ENCODE measurements at regions not wholly inside any gene's neighbourhood (a gene's known extent, or its start where the extent isn't known, plus 50 kb on each side); places are given as distances from the start of the nearest gene placed in this dataset.
"Not testable (repeated sequence)": the region's sequence is repeated elsewhere in the genome, so short reads cannot be mapped to it uniquely, and the experiment has no call there.

GRCh38 chr1:219339466-219339865, 165.8 kb downstream of the LYPLAL1 start:
- in situ Hi-C loops (cut with MboI; ENCODE audit: low pct_unique_long_range_greater_than_20kb, low sequenced_read_pairs), result no loop called here
- DNase-seq, result no peak

GRCh38 chr1:219337588-219337987, 163.9 kb downstream of the LYPLAL1 start:
- DNase-seq, result no peak
- in situ Hi-C loops (cut with MboI; ENCODE audit: low pct_unique_long_range_greater_than_20kb, low sequenced_read_pairs), result no loop called here

- in situ Hi-C loops (cut with MboI; ENCODE audit: low pct_unique_long_range_greater_than_20kb, low sequenced_read_pairs), result no loop called here
Measured at GRCh38 chr1:219333626-219334025, 159.9 kb downstream of the LYPLAL1 start.

GRCh38 chr1:219331424-219331823, 157.7 kb downstream of the LYPLAL1 start:
- in situ Hi-C loops (cut with MboI; ENCODE audit: low pct_unique_long_range_greater_than_20kb, low sequenced_read_pairs), result no loop called here
- DNase-seq, result no peak

More at GRCh38 chr1:219333626-219334025, 159.9 kb downstream of the LYPLAL1 start:
- DNase-seq, result no peak

- in situ Hi-C loops (cut with MboI; ENCODE audit: low pct_unique_long_range_greater_than_20kb, low sequenced_read_pairs), result no loop called here
- no peak for DNase-seq
Measured at GRCh38 chr1:219330669-219331068, 157.0 kb downstream of the LYPLAL1 start.

GRCh38 chr1:219330001-219330400, 156.3 kb downstream of the LYPLAL1 start:
- in situ Hi-C loops (cut with MboI; ENCODE audit: low pct_unique_long_range_greater_than_20kb, low sequenced_read_pairs), result no loop called here
- DNase-seq, result no peak

- in situ Hi-C loops (cut with MboI; ENCODE audit: low pct_unique_long_range_greater_than_20kb, low sequenced_read_pairs), result no loop called here
- no peak for DNase-seq
Measured at GRCh38 chr1:219329578-219329977, 155.9 kb downstream of the LYPLAL1 start.

- in situ Hi-C loops (cut with MboI; ENCODE audit: low pct_unique_long_range_greater_than_20kb, low sequenced_read_pairs), result no loop called here
- DNase-seq, result no peak
Measured at GRCh38 chr1:219326843-219327242, 153.2 kb downstream of the LYPLAL1 start.

GRCh38 chr1:219325368-219325742, 151.7 kb downstream of the LYPLAL1 start:
- in situ Hi-C loops (cut with MboI; ENCODE audit: low pct_unique_long_range_greater_than_20kb, low sequenced_read_pairs), result no loop called here
- DNase-seq, result no peak

- DNase-seq, result peak; percentile 4
- in situ Hi-C loops (cut with MboI; ENCODE audit: low pct_unique_long_range_greater_than_20kb, low sequenced_read_pairs), result no loop called here
Measured at GRCh38 chr1:219324629-219325367, 151.1 kb downstream of the LYPLAL1 start.

GRCh38 chr1:219324171-219324570, 150.5 kb downstream of the LYPLAL1 start:
- in situ Hi-C loops (cut with MboI; ENCODE audit: low pct_unique_long_range_greater_than_20kb, low sequenced_read_pairs), result no loop called here
- no peak for DNase-seq

- in situ Hi-C loops (cut with MboI; ENCODE audit: low pct_unique_long_range_greater_than_20kb, low sequenced_read_pairs), result no loop called here
- no peak for DNase-seq
Measured at GRCh38 chr1:219323426-219323825, 149.7 kb downstream of the LYPLAL1 start.

GRCh38 chr1:219322766-219323165, 149.1 kb downstream of the LYPLAL1 start:
- no peak for DNase-seq
- in situ Hi-C loops (cut with MboI; ENCODE audit: low pct_unique_long_range_greater_than_20kb, low sequenced_read_pairs), result no loop called here

- in situ Hi-C loops (cut with MboI; ENCODE audit: low pct_unique_long_range_greater_than_20kb, low sequenced_read_pairs); DNase-seq: not testable (repeated sequence)
Measured at GRCh38 chr1:219320563-219320962, 146.9 kb downstream of the LYPLAL1 start.

GRCh38 chr1:219318826-219319225, 145.1 kb downstream of the LYPLAL1 start:
- no peak for DNase-seq
- in situ Hi-C loops (cut with MboI; ENCODE audit: low pct_unique_long_range_greater_than_20kb, low sequenced_read_pairs), result no loop called here

GRCh38 chr1:219317762-219318353, 144.2 kb downstream of the LYPLAL1 start:
- in situ Hi-C loops (cut with MboI; ENCODE audit: low pct_unique_long_range_greater_than_20kb, low sequenced_read_pairs), result no loop called here
- DNase-seq, result no peak

- in situ Hi-C loops (cut with MboI; ENCODE audit: low pct_unique_long_range_greater_than_20kb, low sequenced_read_pairs), result no loop called here
- DNase-seq, result no peak
Measured at GRCh38 chr1:219316066-219316465, 142.4 kb downstream of the LYPLAL1 start.

GRCh38 chr1:219313961-219314360, 140.3 kb downstream of the LYPLAL1 start:
- in situ Hi-C loops (cut with MboI; ENCODE audit: low pct_unique_long_range_greater_than_20kb, low sequenced_read_pairs), result no loop called here
- no peak for DNase-seq

- in situ Hi-C loops (cut with MboI; ENCODE audit: low pct_unique_long_range_greater_than_20kb, low sequenced_read_pairs), result no loop called here
- DNase-seq, result no peak
Measured at GRCh38 chr1:219312967-219313366, 139.3 kb downstream of the LYPLAL1 start.

GRCh38 chr1:219310181-219310728, 136.6 kb downstream of the LYPLAL1 start:
- in situ Hi-C loops (cut with MboI; ENCODE audit: low pct_unique_long_range_greater_than_20kb, low sequenced_read_pairs), result no loop called here

GRCh38 chr1:219308367-219308766, 134.7 kb downstream of the LYPLAL1 start:
- DNase-seq, result no peak
- in situ Hi-C loops (cut with MboI; ENCODE audit: low pct_unique_long_range_greater_than_20kb, low sequenced_read_pairs), result no loop called here

More at GRCh38 chr1:219310181-219310728, 136.6 kb downstream of the LYPLAL1 start:
- no peak for DNase-seq
